ENCODE measurements at regions not wholly inside any gene's neighbourhood (a gene's known extent, or its start where the extent isn't known, plus 50 kb on each side); places are given as distances from the start of the nearest gene placed in this dataset.

GRCh38 chr5:106174903-106175302, 1495.8 kb downstream of the EFNA5 start:
- Histone ChIP-seq H3K27me3 (ENCODE audit: insufficient read depth, low read length) (no peaks in the 10 kb centered on the region), H4K20me1 (ENCODE audit: control insufficient read depth, insufficient read depth, insufficient read length) (no peaks in the 10 kb centered on the region), H2AFZ (ENCODE audit: low read length) (no peak overlapping the region), H3K9me3 (ENCODE audit: control insufficient read depth, low read depth, low read length) (no peaks in the 10 kb centered on the region), H3K23me2 (ENCODE audit: insufficient read length, low read depth, low read length, poor library complexity, severe bottlenecking) (no peaks in the 10 kb centered on the region), H4K5ac (ENCODE audit: insufficient read length, low read depth, low read length) (no peak overlapping the region), H3T11ph (ENCODE audit: low read length) (no peak overlapping the region), H2BK5ac (ENCODE audit: insufficient read length, low read length) (no peak overlapping the region), H3K23ac (ENCODE audit: insufficient read length, low read depth, low read length) (no peak overlapping the region), H4K91ac (ENCODE audit: insufficient read length, low read depth, low read length) (no peak overlapping the region), H3K4me1 (ENCODE audit: insufficient read depth, low read length) (no peaks in the 10 kb centered on the region), H2AK5ac (ENCODE audit: insufficient read length, low read length) (no peak overlapping the region), H3K9ac (ENCODE audit: extremely low read depth, insufficient read length, low read length) (no peak overlapping the region), H2BK15ac (ENCODE audit: low read depth, low read length) (no peak overlapping the region), H2BK12ac (ENCODE audit: insufficient read length, low read depth, low read length) (no peak overlapping the region), H3K4ac (ENCODE audit: low read depth, low read length) (no peak overlapping the region), H3K79me1 (ENCODE audit: insufficient read depth, low read depth, low read length, poor library complexity, severe bottlenecking) (no peaks in the 10 kb centered on the region), H2BK20ac (ENCODE audit: low read depth, low read length, poor library complexity, severe bottlenecking) (no peak overlapping the region), H3K14ac (ENCODE audit: insufficient read depth, low read length) (no peak overlapping the region), H3K18ac (ENCODE audit: insufficient read length, low read depth, low read length) (no peak overlapping the region), H4K8ac (replicated peaks; ENCODE audit: insufficient read length, low read depth, low read length) (no peak overlapping the region), H2BK120ac (ENCODE audit: low read depth, low read length, poor library complexity, severe bottlenecking) (no peak overlapping the region), H3K27ac (ENCODE audit: insufficient read length, low read depth, low read length) (no peak overlapping the region), H3K4me2 (ENCODE audit: insufficient read depth, insufficient read length, low read length) (no peak overlapping the region), H3K79me2 (ENCODE audit: insufficient read depth, low read length) (no peaks in the 10 kb centered on the region), H3K56ac (ENCODE audit: insufficient read length, low read depth, low read length) (no peak overlapping the region)
- H3K27me3 Mint-ChIP-seq (ENCODE audit: low read depth), result no peaks in the 10 kb centered on the region
- no peak for DNase-seq
- no peak overlapping the region for H3K27ac Mint-ChIP-seq
- H3K9me3 Mint-ChIP-seq, result peaks cover 18 to 28% of the 10 kb centered on the region in 2 experiments
- H3K4me3 Mint-ChIP-seq, result no peak overlapping the region
- peaks cover 8 to 34% (median 15%) of the 10 kb centered on the region in 3 experiments for H3K36me3 Mint-ChIP-seq (ENCODE audit: insufficient read depth in 1 of 3, low read depth in 3 of 3)
- peaks cover 0 to 2% of the 10 kb centered on the region in 2 experiments; a peak in 1 of 4 replicates for H3K4me1 Mint-ChIP-seq
- no CpG with 5 or more reads among the region's 3 CpGs for WGBS (ENCODE audit: extremely low coverage, insufficient read length, low lambda C conversion rate)
- TF ChIP-seq CTCF (conservative IDR thresholded peaks at IDR 0.05), result no peak
